Naive thymus-derived CD8-positive, alpha-beta T cell (primary cell): ENCODE measurements at regions not wholly inside any gene's neighbourhood (a gene's known extent, or its start where the extent isn't known, plus 50 kb on each side); places are given as distances from the start of the nearest gene placed in this dataset.
"Not testable (repeated sequence)": the region's sequence is repeated elsewhere in the genome, so short reads cannot be mapped to it uniquely, and the experiment has no call there.

Experiments used
- ATAC-seq, 2 donors: fragments of 150-1000 bp; cut with Tn5 transposase in 1 of 2; sonication (Bioruptor Pico), chemical (Tn5 transposase) in 1 of 2; 1 replicate in 1 of 2; 2 replicates in 1 of 2; pipeline ENCODE4 v1.10.0; 2021; ENCODE audit warnings: mild to moderate bottlenecking in 2 of 2, moderate library complexity in 2 of 2
- POLR2A ChIA-PET: fragments of 350-600 bp; sonication (Branson Sonifier 250); formaldehyde crosslinking; loops from one replicate; lab custom pipeline; 2021; ENCODE audit warnings: antibody characterized with exemption; lab: Charles Lee
- DNase-seq, 10 donors: peaks; one replicate each; pipeline versions ENCODE4 v3.0.0 to v3.0.0-alpha.2; 2020 to 2022
- H3K27ac Mint-ChIP-seq, 10 donors: one replicate each; pipeline ENCODE4 v1.8.0; 2020 to 2022; ENCODE audit warnings: mild to moderate bottlenecking in 10 of 10, mixed read lengths in 10 of 10, moderate library complexity in 4 of 10, inconsistent platforms in 1 of 10
- H3K27me3 Mint-ChIP-seq, 5 donors: one replicate each; pipeline ENCODE4 v1.8.0; 2021 to 2022; ENCODE audit warnings: mixed read lengths in 5 of 5
- H3K36me3 Mint-ChIP-seq, 3 donors: one replicate each; pipeline ENCODE4 v1.8.0; 2020 to 2022; ENCODE audit warnings: mixed read lengths in 3 of 3, mild to moderate bottlenecking in 2 of 3, inconsistent platforms in 1 of 3
- H3K4me1 Mint-ChIP-seq, 4 donors: one replicate each; pipeline ENCODE4 v1.8.0; 2021 to 2022; ENCODE audit warnings: mixed read lengths in 4 of 4
- H3K4me3 Mint-ChIP-seq, 10 donors: one replicate each; pipeline ENCODE4 v1.8.0; 2020 to 2022; ENCODE audit warnings: mild to moderate bottlenecking in 10 of 10, mixed read lengths in 10 of 10, moderate library complexity in 6 of 10, inconsistent platforms in 1 of 10
- H3K9me3 Mint-ChIP-seq, 9 donors: one replicate each; pipeline ENCODE4 v1.8.0; 2020 to 2022; ENCODE audit warnings: mixed read lengths in 9 of 9, mild to moderate bottlenecking in 3 of 9, inconsistent platforms in 1 of 9, moderate library complexity in 1 of 9

DNA sequence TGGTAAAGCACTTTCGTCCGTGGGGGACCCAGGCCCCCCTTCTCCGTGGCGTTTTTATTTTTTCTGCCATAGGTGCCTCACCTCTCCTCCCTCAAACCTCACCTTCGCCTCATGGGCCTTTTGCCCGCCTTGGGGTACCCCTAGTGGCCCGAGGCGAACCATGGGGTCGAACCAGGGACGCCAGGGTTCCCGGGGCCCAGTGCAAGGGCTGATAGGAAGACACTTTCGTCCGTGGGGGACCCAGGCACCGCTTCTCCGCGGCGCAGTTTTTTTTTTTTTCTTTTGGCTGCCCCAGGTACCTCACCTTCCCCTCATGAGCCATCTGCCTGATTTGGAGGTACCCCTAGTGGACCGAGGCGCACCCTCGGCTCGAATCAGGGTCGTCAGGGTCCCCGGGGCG is 527.8 kb downstream of the FOXD4L4 start:
- H3K4me1 Mint-ChIP-seq, H3K9me3 Mint-ChIP-seq, ATAC-seq, H3K4me3 Mint-ChIP-seq, H3K36me3 Mint-ChIP-seq, H3K27me3 Mint-ChIP-seq, POLR2A ChIA-PET: not testable (repeated sequence)
- DNase-seq = peak in 2 of 10 donors; percentile 9 to 53
- H3K27ac Mint-ChIP-seq = peak overlapping the region in 1 of 10 donors; percentile 13

DNA sequence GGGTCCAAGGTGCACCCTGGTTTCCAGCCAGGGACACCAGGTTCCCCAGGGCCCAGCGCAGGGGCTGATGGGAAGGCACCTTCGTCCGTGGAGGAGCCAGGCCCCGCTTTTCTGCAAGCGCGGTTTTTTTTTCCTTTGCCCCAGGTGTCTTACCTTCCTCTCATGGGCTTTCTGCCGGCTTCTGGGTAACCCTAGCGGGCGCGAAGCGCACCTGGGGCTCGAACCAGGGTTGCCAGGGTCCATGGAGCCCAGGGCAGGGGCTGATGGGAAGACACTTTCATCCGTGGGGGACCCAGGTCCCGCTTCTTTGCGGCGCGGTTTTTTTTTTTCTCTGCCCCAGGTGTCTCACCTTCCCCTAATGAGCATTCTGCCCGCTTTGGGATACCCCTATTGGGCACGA is 529.3 kb downstream of the FOXD4L4 start:
- H3K36me3 Mint-ChIP-seq, POLR2A ChIA-PET, H3K27me3 Mint-ChIP-seq, ATAC-seq, H3K4me1 Mint-ChIP-seq: not testable (repeated sequence)
- peak overlapping the region in 6 of 10 donors; percentile 36 to 63 (median 52) for H3K4me3 Mint-ChIP-seq
- DNase-seq = peak in 5 of 10 donors; percentile 9 to 62 (median 30)
- peak overlapping the region in 1 of 10 donors; percentile 59 for H3K27ac Mint-ChIP-seq
- peaks cover 0 to 12% (median 0%) of the 10 kb centered on the region in 9 donors for H3K9me3 Mint-ChIP-seq

DNA sequence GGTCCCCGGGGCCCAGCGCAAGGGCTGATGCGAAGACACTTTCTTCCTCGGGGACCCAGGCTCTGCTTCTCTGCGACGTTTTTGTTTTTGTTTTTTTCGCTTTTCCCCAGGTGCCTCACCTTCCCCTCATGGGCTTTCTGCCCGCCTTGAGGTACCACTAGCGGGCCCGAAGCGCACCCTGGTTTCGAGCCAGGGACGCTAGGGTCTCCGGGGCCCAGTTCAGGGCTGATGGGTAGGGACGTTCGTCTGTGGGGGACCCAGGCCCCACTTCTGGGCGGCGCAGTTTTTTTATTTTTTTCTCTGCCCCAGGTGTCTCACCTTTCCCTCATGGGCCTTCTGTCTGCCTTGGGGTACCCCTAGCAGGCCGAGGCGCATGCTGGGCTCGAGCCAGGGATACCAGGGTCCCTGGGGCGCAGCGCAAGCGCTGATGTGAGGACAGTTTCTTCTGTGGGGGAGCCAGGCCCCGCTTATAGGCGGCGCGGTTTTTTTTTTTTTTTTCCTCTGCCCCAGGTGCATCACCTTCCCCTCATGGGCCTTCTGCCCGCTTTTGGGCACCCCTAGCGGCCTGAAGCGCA is 530.0 kb downstream of the FOXD4L4 start:
- ATAC-seq, H3K4me1 Mint-ChIP-seq, H3K27me3 Mint-ChIP-seq, H3K27ac Mint-ChIP-seq, H3K4me3 Mint-ChIP-seq, H3K36me3 Mint-ChIP-seq, POLR2A ChIA-PET: not testable (repeated sequence)
- DNase-seq = peak in 1 of 10 donors; percentile 7
- H3K9me3 Mint-ChIP-seq = peaks cover 0 to 12% (median 0%) of the 10 kb centered on the region in 9 donors

DNA sequence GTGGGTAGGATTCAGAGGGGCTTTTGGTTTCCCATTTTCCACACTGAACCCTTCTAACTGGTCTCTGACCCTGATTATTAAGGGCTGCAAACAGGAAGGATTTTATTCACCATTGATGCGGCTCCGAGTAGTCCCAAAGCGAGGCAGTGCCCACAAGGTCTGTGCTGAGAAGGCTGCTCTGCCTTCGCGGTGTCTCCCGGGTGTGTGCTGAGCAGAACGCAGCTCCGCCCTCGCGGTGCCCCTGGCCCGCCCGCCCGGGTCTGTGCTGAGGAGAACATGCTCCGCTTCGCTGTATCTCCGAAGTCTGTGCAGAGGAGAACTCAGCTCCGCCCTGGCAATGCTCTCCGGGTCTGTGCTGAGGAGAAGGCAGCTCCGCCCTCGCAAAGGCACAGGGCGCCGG is 530.7 kb downstream of the FOXD4L4 start:
- H3K27ac Mint-ChIP-seq, H3K36me3 Mint-ChIP-seq, H3K4me3 Mint-ChIP-seq, H3K4me1 Mint-ChIP-seq, POLR2A ChIA-PET, H3K27me3 Mint-ChIP-seq: not testable (repeated sequence)
- H3K9me3 Mint-ChIP-seq = peaks cover 0 to 12% (median 0%) of the 10 kb centered on the region in 9 donors
- DNase-seq (peak in 7 of 10 donors; percentile 16 to 71 (median 42)), ATAC-seq (peak; percentile 74 to 82)

DNA sequence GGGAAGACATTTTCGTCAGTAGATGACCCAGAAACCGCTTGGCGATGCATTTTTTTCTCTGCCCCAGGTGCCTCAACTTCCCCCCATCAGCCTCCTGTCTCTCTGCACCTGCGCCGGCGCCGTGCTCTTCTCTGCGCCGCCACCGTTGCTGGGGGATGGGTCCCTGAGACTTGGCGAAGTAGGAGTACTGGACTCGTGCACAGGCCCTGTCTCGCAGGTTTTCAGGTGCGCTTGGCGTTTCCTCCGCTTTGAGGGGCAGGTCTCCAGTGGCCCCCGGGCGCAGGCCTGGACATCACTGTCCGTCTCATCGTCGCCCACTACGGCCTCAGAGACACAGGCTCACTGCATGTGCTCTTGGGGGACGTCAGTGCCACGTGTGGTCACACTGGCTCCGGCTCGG is 532.1 kb downstream of the FOXD4L4 start:
- H3K4me1 Mint-ChIP-seq, H3K27me3 Mint-ChIP-seq, POLR2A ChIA-PET, H3K9me3 Mint-ChIP-seq, H3K36me3 Mint-ChIP-seq, H3K27ac Mint-ChIP-seq, ATAC-seq: not testable (repeated sequence)
- peak in 3 of 10 donors; percentile 13 to 53 (median 15) for DNase-seq
- H3K4me3 Mint-ChIP-seq = peak overlapping the region in 6 of 10 donors; percentile 29 to 67 (median 58)

DNA sequence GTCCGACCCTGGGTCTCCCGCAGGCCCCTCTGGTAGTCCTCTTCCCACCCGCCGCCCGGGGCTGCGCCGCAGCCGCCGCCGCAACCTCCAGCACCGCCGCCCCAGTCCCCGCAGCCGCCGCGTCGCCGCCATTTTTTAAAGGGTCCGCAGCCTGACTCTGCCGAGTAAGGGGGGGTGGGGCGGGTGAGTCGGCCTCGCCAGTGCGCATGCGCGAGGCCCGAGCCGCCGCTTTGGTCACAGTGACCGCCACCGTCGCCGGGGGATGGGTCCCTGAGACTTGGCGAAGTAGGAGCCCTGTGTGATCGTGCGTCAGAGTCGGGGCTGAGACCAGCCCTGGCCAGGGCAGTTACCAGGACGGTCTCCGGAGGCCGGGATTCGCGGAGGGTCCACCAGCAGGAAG is 532.8 kb downstream of the FOXD4L4 start:
- POLR2A ChIA-PET = not testable (repeated sequence)

DNA sequence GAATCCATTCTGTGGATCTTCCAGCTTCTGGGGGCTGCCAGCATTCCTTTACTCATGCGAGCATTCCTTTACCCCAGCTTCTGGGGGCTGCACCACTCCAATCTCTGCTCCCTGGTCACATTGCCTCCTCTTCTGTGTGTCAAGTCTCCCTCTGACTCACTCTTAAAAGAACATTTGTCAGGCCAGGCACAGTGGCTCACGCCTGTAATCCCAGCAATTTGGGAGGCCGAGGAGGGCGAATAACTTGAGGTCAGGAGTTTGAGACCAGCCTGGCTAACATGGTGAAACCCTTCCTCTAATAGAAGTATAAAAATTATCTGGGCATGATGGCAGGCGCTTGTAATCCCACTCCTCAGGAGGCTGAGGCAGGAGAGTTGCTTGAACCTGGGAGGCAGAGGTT is 541.9 kb downstream of the FOXD4L4 start:
- H3K36me3 Mint-ChIP-seq, H3K4me3 Mint-ChIP-seq, POLR2A ChIA-PET, H3K9me3 Mint-ChIP-seq, H3K4me1 Mint-ChIP-seq, H3K27me3 Mint-ChIP-seq, H3K27ac Mint-ChIP-seq, ATAC-seq, DNase-seq: not testable (repeated sequence)

More for the DNA sequence above, 532.8 kb downstream of the FOXD4L4 start:
- ATAC-seq (peak; percentile 28 to 40), DNase-seq (peak; percentile 15 to 91 (median 59))
- H3K4me1 Mint-ChIP-seq, H3K9me3 Mint-ChIP-seq, H3K36me3 Mint-ChIP-seq, H3K27me3 Mint-ChIP-seq: not testable (repeated sequence)
- peak overlapping the region in 9 of 10 donors; percentile 62 to 97 (median 95) for H3K27ac Mint-ChIP-seq
- H3K4me3 Mint-ChIP-seq = peak overlapping the region; percentile 82 to 100 (median 96)
